T-helper 2 cell treated with Interferon-gamma antibody and Interleukin-4, amounts not matched to agents 5 μg/mL and 100 μg/mL, for 36 hours (primary cell): ENCODE measurements at regions not wholly inside any gene's neighbourhood (a gene's known extent, or its start where the extent isn't known, plus 50 kb on each side); places are given as distances from the start of the nearest gene placed in this dataset.
"Not testable (repeated sequence)": the region's sequence is repeated elsewhere in the genome, so short reads cannot be mapped to it uniquely, and the experiment has no call there.

ENCODE experiments used
- DNase-seq: peaks from one replicate; pipeline ENCODE4 v3.0.0; 2021; ENCODE audit warnings: low spot score
- H3K27ac Mint-ChIP-seq: one replicate; pipeline ENCODE4 v1.8.0; 2021; ENCODE audit warnings: mild to moderate bottlenecking, mixed read lengths
- H3K27me3 Mint-ChIP-seq: one replicate; pipeline ENCODE4 v1.8.0; 2021; ENCODE audit warnings: low read depth, mixed read lengths
- H3K36me3 Mint-ChIP-seq: one replicate; pipeline ENCODE4 v1.8.0; 2021; ENCODE audit warnings: low read depth, mixed read lengths
- H3K4me1 Mint-ChIP-seq: one replicate; pipeline ENCODE4 v1.8.0; 2021; ENCODE audit warnings: low read depth, mixed read lengths
- H3K4me3 Mint-ChIP-seq: one replicate; pipeline ENCODE4 v1.8.0; 2022; ENCODE audit warnings: mild to moderate bottlenecking, moderate library complexity, mixed read lengths
- H3K9me3 Mint-ChIP-seq: one replicate; pipeline ENCODE4 v1.8.0; 2021; ENCODE audit warnings: mixed read lengths

DNA sequence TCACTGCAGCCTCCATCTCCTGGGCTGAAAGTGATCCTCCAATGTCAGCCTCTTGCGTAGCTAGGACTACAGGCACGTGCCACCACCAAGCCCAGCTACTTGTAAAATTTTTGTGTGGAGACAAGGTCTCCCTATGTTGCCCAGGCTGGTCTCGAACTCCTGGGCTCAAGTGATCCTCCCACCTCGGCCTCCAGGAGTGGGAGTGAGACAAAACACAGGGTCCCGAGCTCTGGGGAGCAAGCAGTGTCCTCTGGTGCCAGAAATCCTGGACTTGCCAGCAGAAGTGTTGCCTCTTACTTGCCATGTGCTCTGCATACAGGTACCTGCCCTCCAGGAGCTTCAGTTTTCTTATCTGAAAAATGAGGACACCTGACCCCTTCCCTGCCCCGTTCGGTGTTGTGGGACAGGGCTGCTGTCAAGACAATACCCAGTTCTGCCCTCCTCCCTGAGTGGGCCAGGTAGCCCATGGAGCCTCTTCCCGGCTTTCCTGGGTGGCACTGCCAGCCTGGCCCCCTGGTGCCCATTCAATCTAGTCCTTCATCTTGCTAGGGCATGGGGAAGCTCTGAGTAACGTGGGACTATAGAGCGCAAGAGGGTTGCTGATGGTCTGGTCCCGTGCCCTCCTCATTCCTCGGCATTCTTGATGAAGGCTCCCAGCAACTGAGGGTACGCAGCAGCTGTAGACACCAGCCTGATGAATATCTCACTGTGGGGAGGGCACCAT is 164.6 kb downstream of the GOLGA6L4 start:
- H3K27ac Mint-ChIP-seq = no peak overlapping the region
- no peak for DNase-seq
- H3K9me3 Mint-ChIP-seq = no peaks in the 10 kb centered on the region
- H3K4me3 Mint-ChIP-seq = no peak overlapping the region
- H3K27me3 Mint-ChIP-seq = no peaks in the 10 kb centered on the region
- H3K4me1 Mint-ChIP-seq = no peaks in the 10 kb centered on the region
- H3K36me3 Mint-ChIP-seq = no peaks in the 10 kb centered on the region

DNA sequence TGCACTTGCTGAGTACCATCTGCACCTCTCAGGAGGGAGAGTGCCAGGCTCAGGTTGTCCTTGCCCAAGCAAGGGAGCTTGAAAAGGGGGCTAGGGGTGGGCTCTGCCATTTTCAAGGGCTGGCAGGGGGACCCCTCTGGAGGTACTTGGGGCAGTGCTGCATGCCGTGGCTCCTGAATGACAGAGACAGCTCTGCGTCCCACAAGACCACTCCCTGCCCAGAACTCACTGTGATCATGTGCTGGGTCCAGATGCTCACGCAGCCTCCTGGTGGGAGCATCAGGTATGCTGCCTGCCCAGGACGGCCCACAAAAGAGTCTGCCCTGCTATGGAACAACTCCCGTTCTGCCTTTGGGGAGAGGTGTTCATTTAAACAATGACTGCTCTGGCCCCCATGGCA is 165.2 kb downstream of the GOLGA6L4 start:
- H3K4me1 Mint-ChIP-seq = no peaks in the 10 kb centered on the region
- H3K4me3 Mint-ChIP-seq = no peak overlapping the region
- H3K27me3 Mint-ChIP-seq = no peaks in the 10 kb centered on the region
- H3K9me3 Mint-ChIP-seq = no peaks in the 10 kb centered on the region
- no peak overlapping the region for H3K27ac Mint-ChIP-seq
- DNase-seq = no peak
- no peaks in the 10 kb centered on the region for H3K36me3 Mint-ChIP-seq

DNA sequence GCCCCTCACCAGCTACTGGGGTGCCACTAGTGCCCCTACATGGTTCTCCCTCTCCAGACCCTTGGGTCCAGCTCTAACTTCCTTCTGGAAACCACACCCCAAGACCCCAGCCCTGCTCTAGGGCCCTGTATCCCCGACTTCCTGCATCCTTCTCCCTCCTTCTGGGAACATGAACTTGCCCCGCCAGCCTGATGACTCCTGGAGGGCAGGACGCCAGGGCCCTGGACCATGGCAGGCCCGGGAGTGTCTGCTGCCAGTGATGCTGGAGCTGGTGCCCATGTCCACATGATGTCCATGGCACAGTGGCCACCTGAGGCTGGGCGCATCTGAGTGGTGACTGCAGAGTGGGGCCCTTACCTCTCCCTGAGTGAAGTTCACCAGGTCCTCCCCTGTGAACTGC is 165.9 kb downstream of the GOLGA6L4 start:
- not testable (repeated sequence) for H3K4me3 Mint-ChIP-seq, H3K27me3 Mint-ChIP-seq, H3K27ac Mint-ChIP-seq, H3K4me1 Mint-ChIP-seq, DNase-seq, H3K9me3 Mint-ChIP-seq, H3K36me3 Mint-ChIP-seq

DNA sequence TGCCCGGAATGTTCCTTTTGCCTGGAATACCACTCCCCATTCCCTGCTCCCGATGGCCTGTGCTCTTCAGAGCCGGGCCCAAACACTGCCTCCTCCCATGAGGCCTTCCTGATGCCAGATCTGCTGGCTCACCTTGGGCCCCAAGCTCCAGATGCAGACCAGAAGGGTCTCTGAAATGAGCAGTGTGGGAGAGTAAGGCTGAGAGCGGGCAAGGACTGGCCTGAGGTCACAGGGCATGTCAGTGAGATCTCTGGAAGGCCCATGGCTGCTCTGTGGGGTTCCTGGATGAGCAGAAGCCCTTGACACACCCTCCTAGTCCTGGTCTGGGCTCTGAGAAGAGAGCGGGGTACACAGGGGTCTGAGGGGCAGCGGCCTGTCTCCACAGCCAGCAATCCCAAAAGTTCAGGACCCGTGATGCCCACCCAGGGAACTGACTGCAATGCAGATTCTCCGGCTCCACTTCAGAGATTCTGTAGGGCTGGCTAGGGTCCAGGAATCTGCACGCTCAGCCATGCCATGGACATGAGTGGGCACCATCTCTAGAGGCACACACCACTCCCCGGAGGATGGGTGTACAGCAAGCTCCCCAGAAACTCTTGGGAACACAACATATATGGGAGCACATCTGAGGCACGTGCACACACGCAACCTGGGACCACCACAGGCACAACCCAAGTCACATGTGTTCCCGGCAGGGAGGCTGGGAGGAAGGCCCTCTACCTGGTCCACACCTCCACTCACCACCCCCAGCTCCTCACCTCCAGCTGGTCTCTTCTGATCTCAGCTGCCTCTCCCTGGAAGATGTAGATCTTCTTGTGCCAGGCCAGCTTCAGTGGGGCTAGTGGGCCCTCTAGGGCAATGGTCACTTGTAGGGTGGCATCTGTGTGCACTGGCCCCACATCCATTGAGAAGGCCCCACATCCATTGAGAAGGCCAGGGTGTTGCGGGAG is 166.6 kb downstream of the GOLGA6L4 start:
- not testable (repeated sequence) for H3K4me3 Mint-ChIP-seq, DNase-seq, H3K9me3 Mint-ChIP-seq, H3K36me3 Mint-ChIP-seq, H3K27ac Mint-ChIP-seq, H3K4me1 Mint-ChIP-seq, H3K27me3 Mint-ChIP-seq

DNA sequence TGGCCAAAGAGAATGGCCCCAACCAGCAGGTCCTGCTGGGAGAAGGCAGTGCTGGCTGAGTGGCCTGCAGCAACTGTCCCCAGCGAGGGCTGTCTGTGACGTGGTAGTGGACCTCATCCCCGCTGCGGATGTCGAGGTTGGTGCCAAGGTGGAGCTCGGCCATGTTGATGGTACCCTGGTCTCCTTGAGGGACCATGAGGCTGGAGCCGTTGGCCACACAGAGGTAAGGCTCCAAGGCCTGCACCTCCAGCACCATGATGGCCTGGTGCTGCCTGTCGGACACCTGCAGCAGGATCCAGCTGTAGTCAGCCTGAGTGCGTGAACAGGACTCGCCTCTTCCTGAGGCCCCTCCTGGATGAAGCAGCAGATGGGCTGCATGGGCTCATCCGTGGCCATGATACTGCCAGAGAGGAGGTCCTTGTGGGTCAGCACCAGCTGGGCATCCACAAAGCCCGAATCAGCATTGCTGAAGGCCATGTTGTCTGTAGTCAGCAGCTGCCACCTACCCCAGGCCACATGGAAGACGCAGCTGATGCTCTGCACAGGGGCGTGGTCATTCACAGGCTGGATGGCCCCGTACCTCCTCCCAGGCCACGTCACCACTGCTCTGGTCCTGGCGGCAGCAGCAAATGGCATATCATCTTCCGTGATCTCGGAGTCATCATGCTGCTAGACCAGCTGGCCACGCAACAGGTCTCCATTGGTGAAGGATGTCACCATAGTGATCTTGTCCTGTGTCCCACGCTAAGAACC is 167.5 kb downstream of the GOLGA6L4 start:
- H3K27ac Mint-ChIP-seq = no peak overlapping the region
- DNase-seq = no peak
- no peaks in the 10 kb centered on the region for H3K27me3 Mint-ChIP-seq
- H3K9me3 Mint-ChIP-seq = no peaks in the 10 kb centered on the region
- no peaks in the 10 kb centered on the region for H3K4me1 Mint-ChIP-seq
- no peak overlapping the region for H3K4me3 Mint-ChIP-seq
- no peaks in the 10 kb centered on the region for H3K36me3 Mint-ChIP-seq

DNA sequence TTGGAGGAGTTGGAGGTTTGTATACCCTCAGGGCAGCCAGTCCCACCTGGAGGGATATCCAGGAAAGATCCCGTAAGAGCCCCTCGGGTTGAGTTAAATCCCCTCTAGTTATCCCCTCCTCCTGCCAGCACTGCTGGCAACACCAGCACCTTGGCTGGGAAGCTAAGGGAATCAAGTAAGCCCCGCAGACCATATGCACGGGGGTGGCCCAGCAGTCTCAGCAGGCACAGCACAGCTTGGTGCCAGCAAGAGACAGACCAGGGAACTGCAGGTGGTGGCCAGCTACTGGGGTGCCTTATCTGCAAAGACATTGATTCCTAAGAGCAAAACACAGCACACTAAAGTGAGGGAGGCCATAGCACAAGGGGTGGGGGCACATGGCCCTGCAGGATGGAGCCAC is 173.8 kb downstream of the GOLGA6L4 start:
- not testable (repeated sequence) for H3K27me3 Mint-ChIP-seq, H3K27ac Mint-ChIP-seq, H3K36me3 Mint-ChIP-seq, DNase-seq, H3K4me1 Mint-ChIP-seq, H3K9me3 Mint-ChIP-seq, H3K4me3 Mint-ChIP-seq

DNA sequence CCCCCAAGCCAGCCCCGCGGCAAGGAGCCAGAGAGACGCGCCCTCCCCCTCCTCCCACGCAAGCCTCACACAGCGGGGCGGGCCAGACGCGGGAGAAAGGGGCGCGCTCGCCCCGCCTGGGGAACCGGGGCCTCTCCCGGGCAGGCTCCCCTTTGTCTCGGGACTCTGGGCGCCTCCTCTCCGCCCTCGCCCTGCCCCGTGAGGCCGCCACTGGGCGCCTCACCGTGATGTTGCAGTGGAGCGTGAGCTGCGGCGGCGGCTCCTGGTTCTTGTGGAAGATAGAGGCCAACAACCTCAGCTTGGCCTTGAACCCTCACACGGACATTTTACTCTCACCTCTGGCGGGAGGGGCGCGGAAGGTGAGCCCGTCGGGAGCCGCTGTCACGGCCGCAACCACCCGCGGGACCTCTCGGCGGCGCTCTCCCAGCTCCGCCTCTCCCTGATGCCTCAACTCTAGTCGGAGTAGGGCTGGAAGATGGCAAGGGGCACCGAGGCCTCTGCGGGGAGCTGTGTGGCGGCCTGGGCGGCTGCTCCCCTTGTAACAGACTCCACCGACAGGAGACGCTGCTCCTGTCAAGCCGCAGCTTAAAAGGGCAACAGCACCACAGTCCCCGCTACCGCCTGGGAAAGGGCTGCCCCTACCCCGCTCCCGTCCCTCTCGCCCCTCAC is 179.2 kb upstream of the ZSCAN2 start:
- not testable (repeated sequence) for H3K36me3 Mint-ChIP-seq

DNA sequence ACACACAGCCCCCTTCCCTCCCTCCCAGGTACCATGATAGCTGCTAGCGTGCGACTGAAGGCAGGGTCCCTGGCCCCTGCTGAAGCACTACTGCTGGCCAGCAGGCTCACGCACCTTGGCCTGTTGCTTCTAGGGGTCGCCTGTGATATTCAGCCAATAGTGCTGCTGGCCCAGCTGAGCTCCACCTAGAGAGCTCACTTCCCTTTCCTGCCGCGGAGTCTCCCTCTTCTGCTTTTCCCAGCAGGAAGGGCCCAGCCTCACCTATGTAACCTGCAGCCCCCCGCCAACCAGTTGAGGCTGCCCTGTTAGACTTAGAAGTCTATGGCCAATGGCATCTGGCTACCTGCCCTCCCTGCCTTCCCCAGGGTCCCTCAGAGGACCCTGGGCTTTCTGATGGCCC is 175.5 kb upstream of the ZSCAN2 start:
- not testable (repeated sequence) for H3K4me3 Mint-ChIP-seq, DNase-seq

More for the DNA sequence above, 179.2 kb upstream of the ZSCAN2 start:
- H3K9me3 Mint-ChIP-seq, DNase-seq, H3K4me1 Mint-ChIP-seq, H3K27ac Mint-ChIP-seq, H3K27me3 Mint-ChIP-seq, H3K4me3 Mint-ChIP-seq: not testable (repeated sequence)

DNA sequence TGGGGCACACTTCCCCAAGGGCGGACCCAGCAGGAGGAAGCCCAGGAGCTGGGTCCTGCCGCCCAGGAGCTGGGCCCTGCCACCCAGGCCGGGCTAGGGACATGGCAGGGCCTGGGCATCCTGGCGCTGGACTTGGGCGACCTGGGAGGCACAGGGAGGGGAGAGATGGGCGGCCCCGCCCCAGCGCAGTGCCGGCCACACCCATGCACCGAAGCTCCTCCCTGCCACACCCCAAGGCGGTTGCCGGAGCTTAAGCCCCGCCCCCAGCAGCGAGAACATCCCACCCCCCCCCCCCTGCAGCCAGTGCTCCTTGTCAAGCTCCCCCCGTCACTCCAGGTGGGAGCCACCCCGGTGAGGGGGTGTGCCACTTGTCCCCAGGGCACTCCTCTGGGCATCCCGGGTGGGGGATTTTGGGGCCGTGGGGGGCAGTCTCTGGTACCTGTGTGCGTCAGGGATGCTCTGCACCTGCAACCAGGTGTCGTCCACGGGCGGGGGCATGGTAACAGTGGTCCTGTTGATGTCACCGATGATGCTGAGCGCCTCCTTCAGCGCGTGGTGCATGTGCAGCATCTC is 127.4 kb upstream of the ZSCAN2 start:
- not testable (repeated sequence) for H3K27ac Mint-ChIP-seq, H3K4me3 Mint-ChIP-seq, H3K36me3 Mint-ChIP-seq, H3K27me3 Mint-ChIP-seq, DNase-seq, H3K9me3 Mint-ChIP-seq, H3K4me1 Mint-ChIP-seq

More for the DNA sequence above, 175.5 kb upstream of the ZSCAN2 start:
- H3K27ac Mint-ChIP-seq, H3K4me1 Mint-ChIP-seq, H3K9me3 Mint-ChIP-seq, H3K36me3 Mint-ChIP-seq, H3K27me3 Mint-ChIP-seq: not testable (repeated sequence)

DNA sequence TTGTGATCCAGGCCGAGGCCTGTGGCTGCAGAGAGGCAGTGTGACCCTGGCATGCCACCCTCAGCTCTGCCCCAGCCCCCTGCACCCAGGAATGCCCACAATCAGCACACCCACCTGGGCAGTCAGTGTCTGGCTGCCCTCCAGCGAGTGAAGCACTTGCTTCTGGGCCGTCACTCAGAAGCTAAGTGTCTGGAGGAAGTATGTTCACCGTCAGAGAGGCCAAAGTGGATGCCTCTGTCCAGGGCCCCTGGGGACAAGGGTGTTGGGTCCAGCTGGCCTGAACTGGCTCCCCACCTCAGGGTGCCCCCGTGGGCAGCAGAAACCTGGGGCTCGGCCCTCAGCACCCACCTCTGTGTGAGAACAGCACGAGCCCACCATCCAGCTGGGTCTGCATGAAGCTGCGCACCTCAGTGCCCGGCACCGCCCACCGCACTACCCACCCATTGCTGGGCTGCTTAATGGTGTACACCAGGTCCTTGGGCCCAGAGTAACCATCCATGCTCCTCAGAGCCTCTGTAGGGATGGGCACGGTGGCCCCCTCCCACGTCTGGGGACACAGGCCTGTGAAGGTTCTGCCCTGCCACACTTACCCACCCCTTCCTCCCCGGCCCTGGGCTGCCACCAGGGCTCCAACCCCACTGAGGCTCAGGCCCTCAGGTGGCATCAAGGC is 124.3 kb upstream of the ZSCAN2 start:
- H3K4me3 Mint-ChIP-seq, H3K27me3 Mint-ChIP-seq, H3K27ac Mint-ChIP-seq, H3K4me1 Mint-ChIP-seq, H3K36me3 Mint-ChIP-seq, DNase-seq, H3K9me3 Mint-ChIP-seq: not testable (repeated sequence)

DNA sequence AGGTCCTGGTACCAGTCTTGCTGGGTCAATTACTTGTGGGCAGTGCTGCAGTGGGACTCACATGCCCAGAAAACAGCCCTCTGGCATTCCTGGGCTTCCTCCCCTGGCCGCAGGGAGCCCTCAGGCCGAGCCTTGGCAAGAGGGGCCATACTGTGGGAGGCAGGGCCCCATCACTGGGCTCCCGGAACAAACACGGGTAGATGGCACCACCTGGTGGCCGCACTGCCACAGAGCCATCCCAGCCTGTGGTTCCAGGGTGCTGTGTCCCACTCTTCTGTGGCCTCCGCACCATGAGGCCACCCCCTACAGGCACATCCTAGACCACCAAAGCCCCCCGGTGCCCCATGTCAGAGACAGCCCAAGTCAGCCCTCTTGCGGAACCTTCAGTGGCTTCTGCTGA is 123.3 kb upstream of the ZSCAN2 start:
- not testable (repeated sequence) for H3K27ac Mint-ChIP-seq, H3K27me3 Mint-ChIP-seq, H3K9me3 Mint-ChIP-seq, DNase-seq, H3K36me3 Mint-ChIP-seq, H3K4me1 Mint-ChIP-seq, H3K4me3 Mint-ChIP-seq

DNA sequence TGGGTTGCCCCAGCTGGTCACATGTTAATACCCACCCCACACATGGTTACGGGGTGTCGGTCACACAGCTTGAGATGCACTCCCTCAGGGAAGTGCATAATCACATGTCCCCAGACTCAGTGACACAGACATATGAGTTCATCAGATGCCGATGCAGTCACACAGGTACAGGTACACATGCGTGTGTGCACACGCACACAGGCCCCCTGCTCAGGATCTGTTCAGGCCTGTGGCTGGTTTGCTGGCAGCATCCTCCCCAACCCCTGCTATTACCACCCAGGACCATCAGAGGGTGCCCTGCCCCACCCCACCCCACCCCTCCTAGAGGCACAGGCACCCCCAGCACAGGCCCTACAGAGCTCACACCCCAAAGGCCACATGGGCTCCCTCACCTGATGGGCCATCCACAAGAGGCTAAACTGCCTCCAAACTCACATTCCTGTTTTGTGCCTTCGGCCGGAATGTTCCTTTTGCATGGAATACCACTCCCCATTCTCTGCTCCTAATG is 120.6 kb upstream of the ZSCAN2 start:
- DNase-seq, H3K9me3 Mint-ChIP-seq, H3K27me3 Mint-ChIP-seq, H3K36me3 Mint-ChIP-seq, H3K4me1 Mint-ChIP-seq, H3K27ac Mint-ChIP-seq, H3K4me3 Mint-ChIP-seq: not testable (repeated sequence)

DNA sequence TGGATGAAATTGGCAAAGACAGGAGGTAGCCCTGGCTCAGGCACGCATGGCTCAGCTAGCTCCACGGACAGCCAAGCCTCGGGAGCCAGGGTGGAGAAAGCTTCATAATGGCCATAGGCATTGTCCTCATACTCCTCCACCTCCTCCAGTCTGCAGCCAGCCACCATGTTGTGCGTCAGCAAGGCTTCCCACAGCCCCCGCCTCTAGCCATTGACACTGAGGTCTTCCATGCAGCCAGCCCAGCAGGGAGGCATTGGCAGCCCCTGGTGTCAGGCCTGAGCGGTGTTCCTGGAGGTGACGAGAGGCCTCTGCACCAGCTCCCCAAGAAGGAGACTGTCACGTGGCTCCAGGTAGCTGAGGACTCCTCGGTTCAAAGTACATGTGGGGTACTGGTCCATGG is 117.0 kb upstream of the ZSCAN2 start:
- not testable (repeated sequence) for H3K27ac Mint-ChIP-seq, H3K9me3 Mint-ChIP-seq, H3K27me3 Mint-ChIP-seq, DNase-seq, H3K4me3 Mint-ChIP-seq, H3K4me1 Mint-ChIP-seq, H3K36me3 Mint-ChIP-seq
